SK-N-SH (cell line): ENCODE measurements at regions not wholly inside any gene's neighbourhood (a gene's known extent, or its start where the extent isn't known, plus 50 kb on each side); places are given as distances from the start of the nearest gene placed in this dataset.

Experiments
- CTCF ChIA-PET: fragments of 300-600, 350-600 bp; formaldehyde crosslinking; extraction: SDS; loops from one replicate; lab custom pipeline; 2021; lab: Yijun Ruan, JAX
- POLR2A ChIA-PET: fragments of 350-600 bp; sonication (Branson Sonifier 250); formaldehyde crosslinking; extraction: SDS; loops from one replicate; lab custom pipeline; 2020; ENCODE audit warnings: antibody characterized with exemption, inconsistent platforms; lab: Yijun Ruan, JAX
- DNase-seq: peaks from one replicate; pipeline ENCODE4 v3.0.0; 2012
- H2AFZ ChIP-seq: fragments of 200-600 bp; sonication (generic); 2 replicates; pipeline ENCODE4 v1.8.1; 2016; ENCODE audit warnings: antibody characterized with exemption, mild to moderate bottlenecking, low read depth
- H3F3A ChIP-seq: fragments of 200-600 bp; sonication (generic); replicated peaks from 2 replicates; pipeline ENCODE3; 2016; ENCODE audit warnings: antibody characterized with exemption, mild to moderate bottlenecking; ENCODE audit not compliant: insufficient read depth
- H3K27ac ChIP-seq, 2 experiments: fragments of 200-500 bp in 1 of 2; fragments of 200-600 bp in 1 of 2; sonication (Bioruptor generic) in 1 of 2; sonication (generic), shearing (Covaris generic) in 1 of 2; 2 replicates each; pipeline versions ENCODE4 v1.5.1 to v1.6.1; 2014 to 2016; ENCODE audit warnings: low read depth in 2 of 2, inconsistent platforms in 1 of 2, low read length in 1 of 2, mild to moderate bottlenecking in 1 of 2, mixed read lengths in 1 of 2
- H3K27me3 ChIP-seq: fragments of 200-600 bp; sonication (generic), shearing (Covaris generic); 2 replicates; pipeline ENCODE4 v1.6.1; 2016; ENCODE audit warnings: mixed run types; ENCODE audit not compliant: insufficient read depth
- H3K36me3 ChIP-seq, 2 experiments: fragments of 200-500 bp in 1 of 2; fragments of 200-600 bp in 1 of 2; sonication (Bioruptor generic) in 1 of 2; sonication (generic) in 1 of 2; replicated peaks in 1 of 2; 2 replicates each; pipeline versions ENCODE3 to v1.5.1; 2014 to 2016; ENCODE audit warnings: low read length in 1 of 2, mild to moderate bottlenecking in 1 of 2; ENCODE audit not compliant: insufficient read depth in 2 of 2, control insufficient read depth in 1 of 2
- H3K4me1 ChIP-seq, 2 experiments: fragments of 200-500 bp in 1 of 2; fragments of 200-600 bp in 1 of 2; sonication (Bioruptor generic) in 1 of 2; sonication (generic), shearing (Covaris generic) in 1 of 2; 2 replicates each; pipeline versions ENCODE4 v1.5.1 to v1.6.1; 2014 to 2016; ENCODE audit warnings: low read depth in 1 of 2, low read length in 1 of 2, mixed run types in 1 of 2; ENCODE audit not compliant: insufficient read depth in 2 of 2, control insufficient read depth in 1 of 2
- H3K4me2 ChIP-seq: fragments of 200-600 bp; sonication (generic), shearing (Covaris generic); 2 replicates; pipeline ENCODE4 v1.6.1; 2017; ENCODE audit warnings: mixed run types
- H3K4me3 ChIP-seq, 2 experiments: fragments of 200-500 bp in 1 of 2; fragments of 200-600 bp in 1 of 2; sonication (Bioruptor generic) in 1 of 2; sonication (generic), shearing (Covaris generic) in 1 of 2; 2 replicates each; pipeline versions ENCODE4 v1.5.1 to v1.8.1; 2014 to 2016; ENCODE audit warnings: low read depth in 2 of 2, inconsistent platforms in 1 of 2, low read length in 1 of 2, mild to moderate bottlenecking in 1 of 2, mixed read lengths in 1 of 2, moderate library complexity in 1 of 2
- H3K79me2 ChIP-seq: fragments of 200-600 bp; sonication (generic); 2 replicates; pipeline ENCODE4 v1.8.1; 2017; ENCODE audit warnings: mild to moderate bottlenecking; ENCODE audit not compliant: insufficient read depth
- H3K9ac ChIP-seq: fragments of 200-600 bp; sonication (generic); 2 replicates; pipeline ENCODE4 v1.6.1; 2017; ENCODE audit warnings: mixed run types
- H3K9me2 ChIP-seq: fragments of 200-600 bp; sonication (generic); 2 replicates; pipeline ENCODE4 v1.6.1; 2017; ENCODE audit warnings: mixed run types
- H3K9me3 ChIP-seq: fragments of 200-600 bp; sonication (generic); 2 replicates; pipeline ENCODE4 v1.6.1; 2017; ENCODE audit warnings: mixed run types, mild to moderate bottlenecking, moderate library complexity
- H4K20me1 ChIP-seq: fragments of 200-600 bp; sonication (generic); 2 replicates; pipeline ENCODE4 v1.6.1; 2017; ENCODE audit warnings: mild to moderate bottlenecking, mixed run types; ENCODE audit not compliant: insufficient read depth
- CHD2 ChIP-seq: fragments of 150-350 bp; IDR thresholded peaks from 2 replicates; pipeline ENCODE4 v1.6.1; 2018; ENCODE audit warnings: low read length; ENCODE audit not compliant: partially characterized antibody
- EZH2phosphoT487 ChIP-seq: fragments of 200-600 bp; sonication (generic); IDR thresholded peaks from 2 replicates; pipeline ENCODE4 v1.6.1; 2017; ENCODE audit warnings: low read depth, mixed run types, mild to moderate bottlenecking, antibody characterized with exemption, moderate library complexity, borderline replicate concordance
- FOXJ3 ChIP-seq: sonication (generic); formaldehyde crosslinking; IDR thresholded peaks from 2 replicates; pipeline ENCODE4 v1.5.1; 2020; ENCODE audit warnings: mild to moderate bottlenecking, missing genetic modification reagents
- FOXM1 ChIP-seq: IDR thresholded peaks from 2 replicates; pipeline ENCODE4 v1.4.0; 2012; ENCODE audit warnings: low read depth, mild to moderate bottlenecking
- GATA2 ChIP-seq: sonication (generic); formaldehyde crosslinking; IDR thresholded peaks from 2 replicates; pipeline ENCODE4 v1.5.0; 2020; ENCODE audit warnings: mild to moderate bottlenecking, missing genetic modification reagents
- NFIC ChIP-seq: IDR thresholded peaks from 2 replicates; pipeline ENCODE4 v1.4.0; 2012; ENCODE audit warnings: borderline replicate concordance
- NRF1 ChIP-seq: IDR thresholded peaks from 2 replicates; pipeline ENCODE4 v1.6.1; 2012; ENCODE audit warnings: low read depth, mild to moderate bottlenecking, low read length
- RFX5 ChIP-seq: IDR thresholded peaks from 2 replicates; pipeline ENCODE4 v1.6.1; 2012; ENCODE audit warnings: mild to moderate bottlenecking, improper control_type of control experiment, low read length
- RXRA ChIP-seq: IDR thresholded peaks from 2 replicates; pipeline ENCODE4 v1.4.0; 2012; ENCODE audit warnings: low read depth, mild to moderate bottlenecking, borderline replicate concordance
- SIN3A ChIP-seq: IDR thresholded peaks from 2 replicates; pipeline ENCODE4 v1.6.1; 2012; ENCODE audit warnings: low read depth, mild to moderate bottlenecking, low read length, moderate library complexity, borderline replicate concordance
- SMC3 ChIP-seq: IDR thresholded peaks from 2 replicates; pipeline ENCODE4 v1.6.1; 2012; ENCODE audit warnings: low read depth, low read length, improper control_type of control experiment
- TEAD4 ChIP-seq: IDR thresholded peaks from 2 replicates; pipeline ENCODE4 v1.4.0; 2012; ENCODE audit warnings: mild to moderate bottlenecking, borderline replicate concordance; ENCODE audit not compliant: insufficient read depth
- YY1 ChIP-seq: IDR thresholded peaks from 2 replicates; pipeline ENCODE4 v1.4.0; 2012; ENCODE audit warnings: low read depth, mild to moderate bottlenecking
- WGBS: methylation state at CpG from one replicate; pipeline ENCODE4 v1.1.6; 2017; ENCODE audit warnings: low lambda C conversion rate; 5-methylcytosine and 5-hydroxymethylcytosine counted together
- TF ChIP-seq, protein P1 (sequence below): fragments of 150-350 bp; IDR thresholded peaks from 2 replicates; pipeline ENCODE4 v1.6.1; 2017; ENCODE audit warnings: antibody characterized with exemption, low read length, low read depth, borderline replicate concordance
- TF ChIP-seq, protein P2 (sequence below): IDR thresholded peaks from 2 replicates; pipeline ENCODE4 v1.4.0; 2012; ENCODE audit warnings: low read depth
- TF ChIP-seq, protein P3 (sequence below): fragments of 150-350 bp; IDR thresholded peaks from 2 replicates; pipeline ENCODE4 v1.6.1; 2016; ENCODE audit warnings: mild to moderate bottlenecking, low read depth, low read length
- TF ChIP-seq, protein P4 (sequence below): IDR thresholded peaks from 2 replicates; pipeline ENCODE4 v1.4.0; 2012; ENCODE audit warnings: low read depth, borderline replicate concordance

DNA sequence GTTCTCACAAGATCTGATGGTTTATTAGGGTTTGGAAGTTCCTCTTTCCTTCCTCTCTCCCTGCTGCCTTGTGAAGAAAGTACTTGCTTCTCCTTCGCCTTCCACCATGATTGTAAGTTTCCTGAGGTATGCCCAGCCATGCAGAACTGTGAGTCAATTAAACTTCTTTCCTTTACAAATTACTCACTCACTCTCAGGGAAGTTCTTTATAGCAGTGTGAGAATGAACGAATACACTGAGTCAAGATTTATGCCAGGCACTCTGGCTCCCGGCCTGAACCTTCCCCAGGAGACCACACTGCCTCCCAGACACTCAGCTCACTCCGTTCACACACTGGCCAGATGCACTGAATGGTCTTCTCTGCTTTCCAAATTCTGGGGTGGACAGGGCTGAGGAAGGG is 308.3 kb upstream of the AJAP1 start:
- no peaks in the 10 kb centered on the region for H3F3A ChIP-seq
- H3K9me3 ChIP-seq = no peaks in the 10 kb centered on the region
- H3K79me2 ChIP-seq = no peaks in the 10 kb centered on the region
- POLR2A ChIA-PET = no interaction called here
- H3K9ac ChIP-seq = no peak overlapping the region
- WGBS = 4% methylated on average over 4 of the region's 4 CpGs
- TF ChIP-seq FOXM1 (no peak), TEAD4 (no peak), RXRA (no peak), SIN3A (no peak), EZH2phosphoT487 (no peak), GATA2 (CRISPR knock-in tag) (no peak), CHD2 (no peak), SMC3 (no peak), NRF1 (no peak), RFX5 (no peak), FOXJ3 (CRISPR knock-in tag) (no peak), NFIC (no peak), YY1 (no peak)
- TF ChIP-seq, protein P1, sequence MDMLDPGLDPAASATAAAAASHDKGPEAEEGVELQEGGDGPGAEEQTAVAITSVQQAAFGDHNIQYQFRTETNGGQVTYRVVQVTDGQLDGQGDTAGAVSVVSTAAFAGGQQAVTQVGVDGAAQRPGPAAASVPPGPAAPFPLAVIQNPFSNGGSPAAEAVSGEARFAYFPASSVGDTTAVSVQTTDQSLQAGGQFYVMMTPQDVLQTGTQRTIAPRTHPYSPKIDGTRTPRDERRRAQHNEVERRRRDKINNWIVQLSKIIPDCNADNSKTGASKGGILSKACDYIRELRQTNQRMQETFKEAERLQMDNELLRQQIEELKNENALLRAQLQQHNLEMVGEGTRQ = no peak
- TF ChIP-seq, protein P2, sequence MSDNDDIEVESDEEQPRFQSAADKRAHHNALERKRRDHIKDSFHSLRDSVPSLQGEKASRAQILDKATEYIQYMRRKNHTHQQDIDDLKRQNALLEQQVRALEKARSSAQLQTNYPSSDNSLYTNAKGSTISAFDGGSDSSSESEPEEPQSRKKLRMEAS = no peak
- TF ChIP-seq, protein P3, sequence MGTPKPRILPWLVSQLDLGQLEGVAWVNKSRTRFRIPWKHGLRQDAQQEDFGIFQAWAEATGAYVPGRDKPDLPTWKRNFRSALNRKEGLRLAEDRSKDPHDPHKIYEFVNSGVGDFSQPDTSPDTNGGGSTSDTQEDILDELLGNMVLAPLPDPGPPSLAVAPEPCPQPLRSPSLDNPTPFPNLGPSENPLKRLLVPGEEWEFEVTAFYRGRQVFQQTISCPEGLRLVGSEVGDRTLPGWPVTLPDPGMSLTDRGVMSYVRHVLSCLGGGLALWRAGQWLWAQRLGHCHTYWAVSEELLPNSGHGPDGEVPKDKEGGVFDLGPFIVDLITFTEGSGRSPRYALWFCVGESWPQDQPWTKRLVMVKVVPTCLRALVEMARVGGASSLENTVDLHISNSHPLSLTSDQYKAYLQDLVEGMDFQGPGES = no peak
- TF ChIP-seq, protein P4, sequence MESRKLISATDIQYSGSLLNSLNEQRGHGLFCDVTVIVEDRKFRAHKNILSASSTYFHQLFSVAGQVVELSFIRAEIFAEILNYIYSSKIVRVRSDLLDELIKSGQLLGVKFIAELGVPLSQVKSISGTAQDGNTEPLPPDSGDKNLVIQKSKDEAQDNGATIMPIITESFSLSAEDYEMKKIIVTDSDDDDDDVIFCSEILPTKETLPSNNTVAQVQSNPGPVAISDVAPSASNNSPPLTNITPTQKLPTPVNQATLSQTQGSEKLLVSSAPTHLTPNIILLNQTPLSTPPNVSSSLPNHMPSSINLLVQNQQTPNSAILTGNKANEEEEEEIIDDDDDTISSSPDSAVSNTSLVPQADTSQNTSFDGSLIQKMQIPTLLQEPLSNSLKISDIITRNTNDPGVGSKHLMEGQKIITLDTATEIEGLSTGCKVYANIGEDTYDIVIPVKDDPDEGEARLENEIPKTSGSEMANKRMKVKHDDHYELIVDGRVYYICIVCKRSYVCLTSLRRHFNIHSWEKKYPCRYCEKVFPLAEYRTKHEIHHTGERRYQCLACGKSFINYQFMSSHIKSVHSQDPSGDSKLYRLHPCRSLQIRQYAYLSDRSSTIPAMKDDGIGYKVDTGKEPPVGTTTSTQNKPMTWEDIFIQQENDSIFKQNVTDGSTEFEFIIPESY = no peak
- TF ChIP-seq, all 33 proteins: peak for 0
- DNase-seq = no peak
- CTCF ChIA-PET = no interaction called here
- no peak overlapping the region for H2AFZ ChIP-seq
- H3K4me1 ChIP-seq = no peaks in the 10 kb centered on the region
- no peak overlapping the region for H3K4me2 ChIP-seq
- H3K9me2 ChIP-seq = no peaks in the 10 kb centered on the region
- H3K27ac ChIP-seq = no peak overlapping the region
- H3K27me3 ChIP-seq = no peaks in the 10 kb centered on the region
- H3K36me3 ChIP-seq = no peaks in the 10 kb centered on the region
- no peaks in the 10 kb centered on the region for H4K20me1 ChIP-seq
- no peak overlapping the region for H3K4me3 ChIP-seq
